Smooth muscle cell (in vitro differentiated cells): ENCODE measurements at regions not wholly inside any gene's neighbourhood (a gene's known extent, or its start where the extent isn't known, plus 50 kb on each side); places are given as distances from the start of the nearest gene placed in this dataset.

Experiments used
- DNase-seq: peaks from one replicate; lab custom pipeline; 2025; ENCODE audit not compliant: unreplicated experiment; lab: John Stamatoyannopoulos, UW
- H2AFZ ChIP-seq: fragments of 200-600 bp; sonication (generic); 2 replicates; pipeline ENCODE4 v1.6.0; 2016; ENCODE audit warnings: antibody characterized with exemption, low read depth, mild to moderate bottlenecking
- H3F3A ChIP-seq: fragments of 200-600 bp; sonication (generic); 2 replicates; pipeline ENCODE4 v1.6.0; 2017; ENCODE audit warnings: antibody characterized with exemption, low read depth
- H3K27ac ChIP-seq: fragments of 200-600 bp; sonication (generic); 2 replicates; pipeline ENCODE4 v1.5.1; 2016; ENCODE audit warnings: low read depth, mild to moderate bottlenecking
- H3K27me3 ChIP-seq: fragments of 200-600 bp; sonication (generic); 2 replicates; pipeline ENCODE4 v1.6.1; 2016; ENCODE audit warnings: low read depth, mild to moderate bottlenecking
- H3K36me3 ChIP-seq: fragments of 200-600 bp; sonication (generic); 2 replicates; pipeline ENCODE4 v1.5.1; 2016; ENCODE audit warnings: low read depth
- H3K4me1 ChIP-seq: fragments of 200-600 bp; sonication (generic); 2 replicates; pipeline ENCODE4 v1.5.1; 2016; ENCODE audit warnings: low read depth
- H3K4me2 ChIP-seq: fragments of 200-600 bp; sonication (generic); 2 replicates; pipeline ENCODE4 v1.6.0; 2016; ENCODE audit warnings: mild to moderate bottlenecking
- H3K4me3 ChIP-seq: fragments of 200-600 bp; sonication (generic); 2 replicates; pipeline ENCODE4 v1.5.1; 2016; ENCODE audit warnings: mild to moderate bottlenecking
- H3K79me2 ChIP-seq: fragments of 200-600 bp; sonication (generic); 2 replicates; pipeline ENCODE4 v1.6.0; 2016; ENCODE audit warnings: low read depth, mild to moderate bottlenecking
- H3K9ac ChIP-seq: fragments of 200-600 bp; sonication (generic); 2 replicates; pipeline ENCODE4 v1.6.0; 2016; ENCODE audit warnings: low read depth
- H3K9me3 ChIP-seq: fragments of 200-600 bp; sonication (generic); replicated peaks from 2 replicates; pipeline ENCODE4 v1.5.1; 2016; ENCODE audit warnings: low read depth
- H4K20me1 ChIP-seq: fragments of 200-600 bp; sonication (generic); 2 replicates; pipeline ENCODE4 v1.6.0; 2016; ENCODE audit warnings: low read depth
- WGBS: methylation state at CpG from one replicate; pipeline ENCODE4 v1.1.7; 2016; ENCODE audit warnings: low lambda C conversion rate; 5-methylcytosine and 5-hydroxymethylcytosine counted together
- TF ChIP-seq, protein P1 (sequence below): fragments of 200-600 bp; sonication (generic); IDR thresholded peaks from 2 replicates; pipeline ENCODE4 v1.5.1; 2017; ENCODE audit warnings: borderline replicate concordance, mild to moderate bottlenecking, antibody characterized with exemption; ENCODE audit not compliant: insufficient read depth, poor library complexity, severe bottlenecking

DNA sequence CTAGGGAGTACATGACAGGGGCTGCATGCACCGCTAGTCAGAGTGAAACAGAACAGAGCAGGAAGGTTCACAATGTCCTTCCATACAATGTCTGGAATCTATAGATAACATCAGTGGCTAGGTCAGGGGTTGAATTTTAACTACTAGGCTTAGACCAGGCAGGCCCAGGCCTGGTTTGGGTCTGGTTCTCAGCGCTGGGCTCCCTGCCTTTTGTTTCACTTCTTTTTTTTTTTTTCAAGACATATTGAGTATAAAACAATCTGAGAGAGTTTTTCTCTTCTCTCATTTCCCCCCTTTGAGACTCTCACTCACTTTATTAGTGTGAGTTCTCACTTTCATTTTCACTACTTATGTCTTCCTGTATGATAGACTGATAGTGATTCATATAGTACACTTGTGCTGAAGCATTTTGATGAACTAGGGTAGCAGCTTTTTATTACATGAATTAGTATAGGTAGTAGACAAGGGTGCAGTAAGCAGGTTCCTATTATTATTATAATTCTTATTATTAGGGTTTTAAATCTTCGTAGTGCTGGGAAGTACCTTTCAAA lies 120.0 kb upstream of the ZDHHC15 start:
- H3K9ac ChIP-seq: no peak overlapping the region
- H3K9me3 ChIP-seq: no peaks in the 10 kb centered on the region
- no peaks in the 10 kb centered on the region for H3F3A ChIP-seq
- no peak overlapping the region for H3K4me2 ChIP-seq
- no peaks in the 10 kb centered on the region for H3K79me2 ChIP-seq
- H4K20me1 ChIP-seq: no peaks in the 10 kb centered on the region
- DNase-seq: no peak
- H3K27me3 ChIP-seq: no peaks in the 10 kb centered on the region
- TF ChIP-seq, protein P1, sequence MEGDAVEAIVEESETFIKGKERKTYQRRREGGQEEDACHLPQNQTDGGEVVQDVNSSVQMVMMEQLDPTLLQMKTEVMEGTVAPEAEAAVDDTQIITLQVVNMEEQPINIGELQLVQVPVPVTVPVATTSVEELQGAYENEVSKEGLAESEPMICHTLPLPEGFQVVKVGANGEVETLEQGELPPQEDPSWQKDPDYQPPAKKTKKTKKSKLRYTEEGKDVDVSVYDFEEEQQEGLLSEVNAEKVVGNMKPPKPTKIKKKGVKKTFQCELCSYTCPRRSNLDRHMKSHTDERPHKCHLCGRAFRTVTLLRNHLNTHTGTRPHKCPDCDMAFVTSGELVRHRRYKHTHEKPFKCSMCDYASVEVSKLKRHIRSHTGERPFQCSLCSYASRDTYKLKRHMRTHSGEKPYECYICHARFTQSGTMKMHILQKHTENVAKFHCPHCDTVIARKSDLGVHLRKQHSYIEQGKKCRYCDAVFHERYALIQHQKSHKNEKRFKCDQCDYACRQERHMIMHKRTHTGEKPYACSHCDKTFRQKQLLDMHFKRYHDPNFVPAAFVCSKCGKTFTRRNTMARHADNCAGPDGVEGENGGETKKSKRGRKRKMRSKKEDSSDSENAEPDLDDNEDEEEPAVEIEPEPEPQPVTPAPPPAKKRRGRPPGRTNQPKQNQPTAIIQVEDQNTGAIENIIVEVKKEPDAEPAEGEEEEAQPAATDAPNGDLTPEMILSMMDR: no peak
- no peak overlapping the region for H3K27ac ChIP-seq
- WGBS: 55% methylated on average over 3 of the region's 3 CpGs
- H2AFZ ChIP-seq: no peak overlapping the region
- H3K4me3 ChIP-seq: no peak overlapping the region
- H3K4me1 ChIP-seq: no peaks in the 10 kb centered on the region
- H3K36me3 ChIP-seq: no peaks in the 10 kb centered on the region

DNA sequence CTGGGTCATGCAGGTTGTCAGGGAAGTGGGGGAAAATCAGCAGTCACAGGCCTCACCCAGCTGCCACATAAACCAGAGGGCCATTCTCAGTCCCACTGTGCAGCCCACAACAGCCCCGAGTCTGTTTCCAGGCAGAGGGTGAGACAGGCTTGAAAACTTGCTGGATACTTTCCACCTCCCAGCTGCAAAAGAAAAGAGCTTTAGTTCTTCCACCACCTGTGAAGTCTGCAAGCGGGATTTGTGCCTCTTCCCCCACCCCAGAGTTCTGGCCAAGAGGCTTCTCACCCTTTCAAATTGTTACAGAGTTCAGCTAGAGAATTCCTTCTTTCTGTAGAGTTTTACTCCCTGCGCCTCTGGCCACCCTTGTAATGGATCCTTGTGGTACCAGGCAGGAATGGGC lies 115.5 kb upstream of the ZDHHC15 start:
- no peak overlapping the region for H3K4me2 ChIP-seq
- no peaks in the 10 kb centered on the region for H3K79me2 ChIP-seq
- no peaks in the 10 kb centered on the region for H3F3A ChIP-seq
- no peak for DNase-seq
- no peak overlapping the region for H3K4me3 ChIP-seq
- no peak overlapping the region for H3K27ac ChIP-seq
- no peaks in the 10 kb centered on the region for H3K27me3 ChIP-seq
- no peaks in the 10 kb centered on the region for H3K36me3 ChIP-seq
- no peak overlapping the region for H3K9ac ChIP-seq
- H4K20me1 ChIP-seq: no peaks in the 10 kb centered on the region
- TF ChIP-seq, protein P1: no peak
- WGBS: 80% methylated on average over 3 of the region's 3 CpGs
- H2AFZ ChIP-seq: no peak overlapping the region
- no peaks in the 10 kb centered on the region for H3K4me1 ChIP-seq
- H3K9me3 ChIP-seq: no peaks in the 10 kb centered on the region

DNA sequence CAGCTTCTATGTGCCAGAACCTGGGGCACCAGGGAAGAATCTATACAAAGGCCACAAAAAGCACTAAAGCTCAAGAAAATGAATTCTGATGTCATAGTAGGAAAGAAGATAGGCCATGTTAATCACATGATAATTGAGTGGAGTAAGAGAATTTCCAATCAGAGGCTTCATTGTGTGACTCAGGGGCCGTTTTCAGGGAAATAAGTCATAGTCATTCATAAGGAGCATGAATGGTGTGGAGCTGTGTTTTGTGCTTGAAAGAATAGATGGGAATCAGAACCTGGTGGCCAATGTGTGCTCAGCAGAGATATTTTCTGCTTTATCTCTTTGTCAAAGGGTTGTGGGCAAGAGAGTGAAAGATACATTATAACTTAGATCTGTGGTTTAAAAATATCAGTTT lies 102.4 kb upstream of the ZDHHC15 start:
- Histone ChIP-seq H4K20me1 (no peaks in the 10 kb centered on the region), H3K36me3 (no peaks in the 10 kb centered on the region), H3K4me3 (no peak overlapping the region), H3F3A (no peaks in the 10 kb centered on the region), H2AFZ (no peak overlapping the region), H3K27ac (no peak overlapping the region), H3K9me3 (no peaks in the 10 kb centered on the region), H3K4me2 (no peak overlapping the region), H3K4me1 (no peaks in the 10 kb centered on the region), H3K9ac (no peak overlapping the region), H3K27me3 (no peaks in the 10 kb centered on the region), H3K79me2 (no peaks in the 10 kb centered on the region)
- WGBS: 43% methylated on average over 1 of the region's 1 CpG
- TF ChIP-seq, protein P1: no peak
- DNase-seq: no peak

DNA sequence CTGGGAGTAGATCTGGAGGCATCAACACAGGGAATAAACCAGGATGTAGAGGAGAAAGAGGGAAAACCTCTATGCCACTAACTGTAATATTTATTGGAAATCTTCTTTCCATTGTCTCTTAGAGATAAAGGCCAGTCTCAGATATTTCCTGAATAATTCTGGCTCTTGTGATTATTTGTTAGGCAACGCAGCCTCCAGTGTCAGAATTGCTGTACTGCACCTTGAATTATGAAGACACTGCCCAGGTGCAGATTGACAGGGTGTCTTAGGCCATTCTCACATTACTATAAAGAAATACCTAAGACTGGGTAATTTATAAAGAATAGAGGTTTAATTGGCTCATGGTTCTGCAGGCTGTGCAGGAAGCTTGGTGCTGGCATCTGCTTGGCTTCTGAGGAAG lies 100.7 kb upstream of the ZDHHC15 start:
- TF ChIP-seq, protein P1: peak; percentile 18
- H3K36me3 ChIP-seq: no peaks in the 10 kb centered on the region
- no peaks in the 10 kb centered on the region for H3K79me2 ChIP-seq
- no peaks in the 10 kb centered on the region for H3K9me3 ChIP-seq
- no peak overlapping the region for H2AFZ ChIP-seq
- H3K27me3 ChIP-seq: no peaks in the 10 kb centered on the region
- H3K4me1 ChIP-seq: no peaks in the 10 kb centered on the region
- no peak for DNase-seq
- no peak overlapping the region for H3K27ac ChIP-seq
- no peak overlapping the region for H3K9ac ChIP-seq
- H3K4me3 ChIP-seq: no peak overlapping the region
- no peaks in the 10 kb centered on the region for H3F3A ChIP-seq
- H3K4me2 ChIP-seq: no peak overlapping the region
- 59% methylated on average over 1 of the region's 1 CpG for WGBS
- no peaks in the 10 kb centered on the region for H4K20me1 ChIP-seq
